ENCODE measurements at regions not wholly inside any gene's neighbourhood (a gene's known extent, or its start where the extent isn't known, plus 50 kb on each side); places are given as distances from the start of the nearest gene placed in this dataset.

DNA sequence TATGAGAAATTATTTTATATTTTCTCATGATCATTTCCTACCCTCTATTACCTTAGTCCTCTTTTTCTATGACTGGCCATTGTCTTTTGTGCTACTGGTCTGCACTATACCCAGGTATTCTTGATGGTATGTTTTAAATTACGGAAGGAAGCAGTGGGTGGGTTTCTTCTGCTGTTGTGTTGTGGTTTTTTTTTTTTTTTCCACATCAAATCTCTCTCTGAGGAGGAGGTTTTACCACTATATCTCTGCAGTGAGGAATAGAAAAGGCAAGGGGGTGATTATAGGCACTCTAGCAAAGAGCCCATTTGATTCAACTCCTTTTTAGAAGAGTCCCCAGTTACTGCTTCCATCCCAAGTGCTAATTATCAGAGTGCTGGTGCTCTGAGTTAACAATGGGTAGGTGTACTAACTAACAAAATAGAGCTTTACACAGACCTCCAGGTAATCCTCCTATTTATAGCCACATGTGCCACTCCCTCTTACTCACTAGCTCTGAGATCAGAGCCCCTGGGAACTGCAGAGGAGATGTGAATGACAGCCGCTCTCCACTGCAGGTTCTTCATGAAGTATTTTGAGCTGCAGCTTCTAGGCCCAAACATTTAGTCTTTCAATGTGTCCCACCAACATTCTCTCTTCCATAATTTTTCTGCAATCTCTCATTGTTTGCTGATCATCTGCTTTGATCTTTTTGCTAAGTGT lies 301.6 kb upstream of the GULP1 start:
- ChIA-PET CTCF (interaction anchor here (0.5 to 0.6 kb wide), 2 partner anchors 303 to 769 kb away, joined by 3 to 4 read pairs; no protein-coding TSS in a partner anchor), POLR2A (ENCODE audit: low non-redundant PET) (no interaction called here)
- DNase-seq (ENCODE audit: low spot score), result peak; percentile 10
- TF ChIP-seq, protein P1, sequence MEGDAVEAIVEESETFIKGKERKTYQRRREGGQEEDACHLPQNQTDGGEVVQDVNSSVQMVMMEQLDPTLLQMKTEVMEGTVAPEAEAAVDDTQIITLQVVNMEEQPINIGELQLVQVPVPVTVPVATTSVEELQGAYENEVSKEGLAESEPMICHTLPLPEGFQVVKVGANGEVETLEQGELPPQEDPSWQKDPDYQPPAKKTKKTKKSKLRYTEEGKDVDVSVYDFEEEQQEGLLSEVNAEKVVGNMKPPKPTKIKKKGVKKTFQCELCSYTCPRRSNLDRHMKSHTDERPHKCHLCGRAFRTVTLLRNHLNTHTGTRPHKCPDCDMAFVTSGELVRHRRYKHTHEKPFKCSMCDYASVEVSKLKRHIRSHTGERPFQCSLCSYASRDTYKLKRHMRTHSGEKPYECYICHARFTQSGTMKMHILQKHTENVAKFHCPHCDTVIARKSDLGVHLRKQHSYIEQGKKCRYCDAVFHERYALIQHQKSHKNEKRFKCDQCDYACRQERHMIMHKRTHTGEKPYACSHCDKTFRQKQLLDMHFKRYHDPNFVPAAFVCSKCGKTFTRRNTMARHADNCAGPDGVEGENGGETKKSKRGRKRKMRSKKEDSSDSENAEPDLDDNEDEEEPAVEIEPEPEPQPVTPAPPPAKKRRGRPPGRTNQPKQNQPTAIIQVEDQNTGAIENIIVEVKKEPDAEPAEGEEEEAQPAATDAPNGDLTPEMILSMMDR (conservative IDR thresholded peaks at IDR 0.05; ENCODE audit: low read depth), result no peak
- no peak overlapping the region for H3K27ac ChIP-seq

DNA sequence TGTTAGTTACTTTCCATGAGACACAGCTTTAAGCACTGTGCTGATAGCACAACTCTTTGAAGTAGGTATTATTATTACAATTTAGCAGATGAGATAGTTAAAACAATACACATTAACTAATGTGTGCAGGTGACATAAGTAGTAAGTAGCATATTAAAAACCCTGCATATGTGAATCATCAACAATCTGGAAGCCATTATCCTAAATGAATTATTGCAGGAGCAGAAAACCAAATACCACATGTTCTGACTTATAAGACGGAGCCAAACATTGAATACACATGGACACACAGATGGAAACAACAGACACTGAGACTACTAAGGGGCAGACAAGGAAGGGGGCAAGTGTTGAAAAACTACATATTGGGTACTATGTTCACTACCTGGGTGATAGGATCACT lies 300.3 kb upstream of the GULP1 start:
- no peak overlapping the region for H3K27ac ChIP-seq
- no peak for DNase-seq (ENCODE audit: low spot score)
- POLR2A ChIA-PET (ENCODE audit: low non-redundant PET), result no interaction called here
- TF ChIP-seq, protein P1 (conservative IDR thresholded peaks at IDR 0.05; ENCODE audit: low read depth), result no peak
- CTCF ChIA-PET, result no interaction called here

DNA sequence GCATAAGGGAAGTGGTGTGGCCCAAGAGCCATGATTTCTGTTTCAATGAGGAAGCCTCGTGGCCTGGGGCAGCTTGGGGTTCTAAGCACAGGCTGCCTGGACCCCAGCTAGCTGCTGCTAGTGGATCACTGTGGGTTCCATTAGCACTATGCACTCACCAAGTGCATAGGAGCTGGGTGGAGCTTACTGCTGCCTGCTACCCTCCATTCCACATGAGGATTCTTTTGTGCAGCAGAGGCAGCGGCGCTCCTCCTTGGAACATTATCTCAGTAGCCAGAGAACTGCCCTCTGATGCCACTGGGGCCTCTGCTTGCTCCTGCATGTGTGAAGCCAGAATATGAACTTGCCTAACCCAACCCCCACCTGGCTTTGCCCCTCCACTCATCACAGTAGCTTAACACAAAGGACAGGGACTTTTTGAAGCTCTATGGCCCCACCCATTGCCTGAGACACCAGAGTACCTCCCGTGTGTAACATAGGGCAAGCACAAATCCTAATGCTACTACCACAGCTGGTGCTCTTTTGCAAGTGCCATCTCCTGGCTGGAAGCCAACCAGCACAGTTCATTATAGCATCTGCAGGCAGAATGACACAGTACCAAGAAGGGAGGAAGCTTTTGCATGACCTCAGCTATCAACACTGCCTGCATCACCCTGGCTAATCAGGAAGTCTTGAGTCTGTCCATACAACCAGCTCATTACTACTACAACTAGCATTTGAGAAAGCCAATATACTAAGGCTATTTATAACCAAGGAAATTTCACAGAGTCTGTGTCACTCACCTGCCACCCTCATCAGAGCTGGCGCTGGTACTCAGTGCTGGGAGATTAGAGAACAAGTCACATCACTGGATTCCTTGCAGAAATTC lies 297.0 kb upstream of the GULP1 start:
- TF ChIP-seq, protein P1 (conservative IDR thresholded peaks at IDR 0.05; ENCODE audit: low read depth), result no peak
- ChIA-PET POLR2A (ENCODE audit: low non-redundant PET) (no interaction called here), CTCF (no interaction called here)
- H3K27ac ChIP-seq, result no peak overlapping the region
- DNase-seq (ENCODE audit: low spot score), result no peak

DNA sequence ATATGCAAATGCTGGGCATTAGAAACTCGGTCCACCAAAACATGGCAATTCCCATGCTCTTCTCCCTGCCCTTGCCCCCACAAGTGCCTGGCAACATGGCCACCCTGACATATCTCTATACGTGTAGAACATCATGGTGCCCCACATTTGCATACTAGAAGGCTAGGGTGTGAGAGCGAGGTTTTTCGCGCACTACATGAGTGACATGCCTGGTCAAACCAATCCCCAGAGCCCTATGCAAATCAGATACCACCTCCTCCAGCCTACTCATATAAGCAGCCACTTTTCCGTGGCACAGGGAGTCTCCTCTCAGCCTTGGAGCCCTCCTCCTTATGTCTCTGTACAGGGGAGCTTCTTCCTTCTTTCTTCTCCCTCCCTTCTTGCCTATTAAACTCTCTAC lies 296.1 kb upstream of the GULP1 start:
- CTCF ChIA-PET, result no interaction called here
- POLR2A ChIA-PET (ENCODE audit: low non-redundant PET), result no interaction called here
- H3K27ac ChIP-seq, result no peak overlapping the region
- DNase-seq (ENCODE audit: low spot score), result no peak
- TF ChIP-seq, protein P1 (conservative IDR thresholded peaks at IDR 0.05; ENCODE audit: low read depth), result no peak

DNA sequence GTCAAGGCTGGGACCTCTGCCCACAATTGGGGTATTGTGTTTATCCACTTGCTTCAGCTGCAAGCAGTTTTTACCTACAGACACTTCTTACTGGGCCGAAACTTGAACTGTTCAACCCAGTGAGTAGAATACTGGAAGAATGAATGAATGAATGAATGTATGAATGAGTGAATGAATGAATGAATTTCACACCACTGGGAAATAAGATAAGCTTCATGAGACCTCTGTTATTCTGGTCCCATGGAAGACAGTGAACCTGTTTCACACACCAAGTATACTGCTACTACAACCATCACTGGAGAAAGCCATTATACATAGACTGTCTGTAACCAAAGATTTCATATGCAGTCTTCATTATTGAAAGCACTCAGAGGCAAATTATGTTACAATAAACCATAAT lies 295.0 kb upstream of the GULP1 start:
- H3K27ac ChIP-seq, result no peak overlapping the region
- DNase-seq (ENCODE audit: low spot score), result no peak
- CTCF ChIA-PET, result interaction anchor here (0.7 kb wide), 2 partner anchors 200 to 417 kb away, joined by 3 read pairs; no protein-coding TSS in a partner anchor
- POLR2A ChIA-PET (ENCODE audit: low non-redundant PET), result no interaction called here
- TF ChIP-seq, protein P1 (conservative IDR thresholded peaks at IDR 0.05; ENCODE audit: low read depth), result no peak

DNA sequence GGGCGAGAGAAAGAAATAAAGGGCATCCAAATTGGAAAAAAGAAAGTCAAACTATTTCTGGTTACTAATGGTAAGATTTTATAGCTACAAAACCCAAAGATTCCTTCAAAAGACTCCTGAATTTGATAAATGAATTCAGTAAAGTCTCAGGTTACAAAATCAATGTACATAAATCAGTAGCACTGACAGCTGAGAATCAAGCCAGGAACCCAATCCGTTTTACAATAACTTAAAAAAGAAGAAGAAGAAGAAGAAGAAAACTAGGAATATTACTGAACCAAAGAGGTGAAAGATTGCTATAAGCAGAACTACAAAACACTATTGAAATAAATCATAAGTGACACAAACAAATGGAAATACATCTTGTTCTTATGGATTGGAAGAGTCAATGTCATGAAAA lies 291.5 kb upstream of the GULP1 start:
- ChIA-PET CTCF (interaction anchor here (0.6 kb wide), 1 partner anchor 35 kb away, joined by 3 read pairs; no protein-coding TSS in a partner anchor), POLR2A (ENCODE audit: low non-redundant PET) (no interaction called here)
- DNase-seq (ENCODE audit: low spot score), result no peak
- no peak overlapping the region for H3K27ac ChIP-seq
- TF ChIP-seq, protein P1 (conservative IDR thresholded peaks at IDR 0.05; ENCODE audit: low read depth), result no peak

Data from RWPE1 (cell line).